H1 (cell line): ENCODE measurements at regions not wholly inside any gene's neighbourhood (a gene's known extent, or its start where the extent isn't known, plus 50 kb on each side); places are given as distances from the start of the nearest gene placed in this dataset.

Source experiments
- CBX5 ChIP-seq: fragments of 300-800, 300-1000 bp; sonication (generic); IDR thresholded peaks from 2 replicates; pipeline ENCODE4 v1.7.1; 2016; ENCODE audit warnings: antibody characterized with exemption, low read length, low read depth
- CEBPB ChIP-seq: IDR thresholded peaks from 2 replicates; pipeline ENCODE4 v1.6.1; 2012; ENCODE audit warnings: low read depth, low read length
- CTCF ChIP-seq, 3 experiments: IDR thresholded peaks; 1 replicate in 2 of 3; 2 replicates in 1 of 3; pipeline versions ENCODE4 v1.5.1 to v1.6.1; 2011; ENCODE audit warnings: low read length in 3 of 3, mild to moderate bottlenecking in 3 of 3, inconsistent platforms in 2 of 3, low read depth in 1 of 3, moderate library complexity in 1 of 3; ENCODE audit not compliant: insufficient read depth in 1 of 3; ENCODE audit errors: control extremely low read depth in 1 of 3
- EP300 ChIP-seq, 2 experiments: IDR thresholded peaks; 1 replicate in 1 of 2; 2 replicates in 1 of 2; pipeline ENCODE4 v1.6.1; 2011 to 2012; ENCODE audit warnings: low read depth in 2 of 2, low read length in 2 of 2, mild to moderate bottlenecking in 2 of 2, borderline replicate concordance in 1 of 2, inconsistent platforms in 1 of 2, moderate library complexity in 1 of 2
- JUN ChIP-seq: IDR thresholded peaks from 2 replicates; pipeline ENCODE4 v1.6.1; 2011; ENCODE audit warnings: low read depth, mild to moderate bottlenecking, improper control_type of control experiment, low read length
- POLR2A ChIP-seq, 2 experiments: IDR thresholded peaks; 1 replicate in 1 of 2; 2 replicates in 1 of 2; pipeline ENCODE4 v1.6.1; 2011; ENCODE audit warnings: low read depth in 2 of 2, low read length in 2 of 2, mild to moderate bottlenecking in 2 of 2; ENCODE audit errors: control extremely low read depth in 1 of 2
- POLR2AphosphoS5 ChIP-seq: IDR thresholded peaks from 2 replicates; pipeline ENCODE4 v1.6.1; 2011; ENCODE audit warnings: low read depth, low read length
- RAD21 ChIP-seq, 2 experiments: IDR thresholded peaks in 1 of 2; conservative IDR thresholded peaks in 1 of 2; 2 replicates each; pipeline ENCODE4 v1.6.1; 2011; ENCODE audit warnings: low read depth in 2 of 2, low read length in 2 of 2, improper control_type of control experiment in 1 of 2, inconsistent platforms in 1 of 2, mild to moderate bottlenecking in 1 of 2, moderate library complexity in 1 of 2
- TAF1 ChIP-seq: IDR thresholded peaks from 2 replicates; pipeline ENCODE4 v1.6.1; 2011; ENCODE audit warnings: mild to moderate bottlenecking, low read depth, low read length
- TCF12 ChIP-seq: IDR thresholded peaks from 2 replicates; pipeline ENCODE4 v1.6.1; 2011; ENCODE audit warnings: low read depth, mild to moderate bottlenecking, low read length
- ZNF274 ChIP-seq: IDR thresholded peaks from 2 replicates; pipeline ENCODE4 v1.7.0; 2012; ENCODE audit warnings: low read length, borderline replicate concordance; ENCODE audit errors: extremely low read depth
- TF ChIP-seq, protein P1 (sequence below): IDR thresholded peaks from 2 replicates; pipeline ENCODE4 v1.6.1; 2012; ENCODE audit warnings: inconsistent platforms

DNA sequence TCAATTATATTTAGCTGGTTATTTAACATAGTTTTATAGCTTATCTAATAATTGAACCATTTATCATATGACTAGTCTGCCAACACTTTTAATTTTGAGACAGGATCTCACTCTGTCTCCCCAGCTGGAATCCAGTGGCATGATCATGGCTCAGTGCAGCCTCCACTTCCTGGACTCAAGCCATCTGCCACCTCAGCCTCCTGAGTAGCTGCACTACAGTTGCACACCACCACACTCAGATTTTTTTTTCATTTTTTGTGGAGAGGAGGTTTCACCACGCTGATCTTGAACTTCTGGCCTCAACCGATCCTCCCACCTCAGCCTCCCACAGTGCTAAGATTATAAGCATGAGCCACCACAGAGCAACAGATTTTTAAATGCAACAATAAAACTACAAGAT lies 151.4 kb upstream of the MDGA2 start:
- no peak for TF ChIP-seq CTCF (IDR thresholded peaks at IDR 0.05; ENCODE audit: control extremely low read depth in 1 of 3, insufficient read depth in 1 of 3, low read depth in 1 of 3, low read length in 3 of 3)
- TF ChIP-seq JUN, result no peak
- no peak for TF ChIP-seq POLR2A (IDR thresholded peaks at IDR 0.05; ENCODE audit: control extremely low read depth in 1 of 2, low read depth in 2 of 2, low read length in 2 of 2)
- TF ChIP-seq POLR2AphosphoS5, result no peak
- TF ChIP-seq TAF1, result no peak
- no peak for TF ChIP-seq TCF12
- no peak for TF ChIP-seq RAD21 (IDR thresholded peaks at IDR 0.05 in 1 of 2, conservative IDR thresholded peaks at IDR 0.05 in 1 of 2; ENCODE audit: low read depth in 2 of 2, low read length in 2 of 2)
- TF ChIP-seq CBX5, result no peak
- no peak for TF ChIP-seq CEBPB
- TF ChIP-seq, protein P1, sequence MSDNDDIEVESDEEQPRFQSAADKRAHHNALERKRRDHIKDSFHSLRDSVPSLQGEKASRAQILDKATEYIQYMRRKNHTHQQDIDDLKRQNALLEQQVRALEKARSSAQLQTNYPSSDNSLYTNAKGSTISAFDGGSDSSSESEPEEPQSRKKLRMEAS, result no peak
- no peak for TF ChIP-seq EP300 (IDR thresholded peaks at IDR 0.05; ENCODE audit: borderline replicate concordance in 1 of 2, low read depth in 2 of 2, low read length in 2 of 2)
- TF ChIP-seq ZNF274, result no peak
